ENCODE measurements at regions not wholly inside any gene's neighbourhood (a gene's known extent, or its start where the extent isn't known, plus 50 kb on each side); places are given as distances from the start of the nearest gene placed in this dataset.

- TF ChIP-seq POLR2A (IDR thresholded peaks at IDR 0.05; ENCODE audit: low read length) (no peak), GATA1 (IDR thresholded peaks at IDR 0.05; ENCODE audit: low read depth, low read length) (no peak)
These were observed 111.4 kb upstream of the EXOC2 start for GRCh38 chr6:804317-804716.
